ENCODE measurements at regions not wholly inside any gene's neighbourhood (a gene's known extent, or its start where the extent isn't known, plus 50 kb on each side); places are given as distances from the start of the nearest gene placed in this dataset.

DNA sequence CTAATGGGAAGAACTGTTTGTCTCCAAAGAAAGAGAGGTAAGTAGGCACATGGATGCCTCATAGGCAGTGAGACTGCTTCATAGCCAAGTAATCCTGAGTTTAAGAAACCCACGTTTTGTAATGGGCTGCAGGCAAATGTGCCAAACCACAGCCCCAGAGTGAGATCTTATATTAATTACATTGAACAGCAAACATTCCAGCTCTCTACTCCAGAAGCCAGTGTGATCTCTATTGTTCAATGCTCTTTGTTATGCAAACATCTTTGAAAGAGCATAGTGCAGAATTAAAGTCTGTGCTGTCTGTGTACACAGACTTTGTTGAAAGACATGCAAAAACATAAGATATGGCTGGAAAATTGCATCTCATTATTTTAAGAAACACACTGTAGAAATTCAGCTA is 720.8 kb upstream of the REG3G start:
- TF ChIP-seq CTCF (IDR thresholded peaks at IDR 0.05) = no peak
- no peak for TF ChIP-seq FOXP4 (CRISPR knock-in tag; IDR thresholded peaks at IDR 0.05)
- no peak for TF ChIP-seq FOXJ3 (CRISPR knock-in tag; IDR thresholded peaks at IDR 0.05; ENCODE audit: borderline replicate concordance)
- no peak for TF ChIP-seq NR3C1 (CRISPR knock-in tag; conservative IDR thresholded peaks at IDR 0.05; ENCODE audit: low read depth)
- no peak for TF ChIP-seq NFE2L1 (CRISPR knock-in tag; IDR thresholded peaks at IDR 0.05)
- no peak for TF ChIP-seq TEAD4 (CRISPR knock-in tag; IDR thresholded peaks at IDR 0.05)
- no peak for TF ChIP-seq ETV6 (CRISPR knock-in tag; IDR thresholded peaks at IDR 0.05)
